NT2/D1 (cell line): ENCODE measurements at regions not wholly inside any gene's neighbourhood (a gene's known extent, or its start where the extent isn't known, plus 50 kb on each side); places are given as distances from the start of the nearest gene placed in this dataset.
"Not testable (repeated sequence)": the region's sequence is repeated elsewhere in the genome, so short reads cannot be mapped to it uniquely, and the experiment has no call there.

Experiments used
- DNase-seq: peaks from one replicate; pipeline ENCODE4 v3.0.0-alpha.2; 2011; ENCODE audit warnings: low read depth, low spot score
- H3K27me3 ChIP-seq: 2 replicates; pipeline ENCODE4 v1.6.0; 2011; ENCODE audit warnings: mild to moderate bottlenecking; ENCODE audit not compliant: insufficient read length, insufficient read depth
- H3K36me3 ChIP-seq: 2 replicates; pipeline ENCODE4 v1.6.1; 2011; ENCODE audit warnings: mild to moderate bottlenecking, low read length, mixed read lengths; ENCODE audit not compliant: insufficient read depth, insufficient read length
- H3K4me1 ChIP-seq: 2 replicates; pipeline ENCODE4 v1.5.1; 2011; ENCODE audit not compliant: insufficient read depth, insufficient read length
- H3K4me3 ChIP-seq: 2 replicates; pipeline ENCODE4 v1.5.1; 2011; ENCODE audit warnings: low read depth; ENCODE audit not compliant: insufficient read length
- H3K9ac ChIP-seq: 2 replicates; pipeline ENCODE4 v1.6.0; 2011; ENCODE audit warnings: low read depth; ENCODE audit not compliant: insufficient read length
- H3K9me3 ChIP-seq: 2 replicates; pipeline ENCODE4 v1.5.1; 2011; ENCODE audit warnings: mild to moderate bottlenecking, low read length; ENCODE audit not compliant: insufficient read depth
- SUZ12 ChIP-seq: IDR thresholded peaks from 2 replicates; pipeline ENCODE4 v1.6.1; 2011; ENCODE audit not compliant: insufficient read length, insufficient read depth; ENCODE audit errors: extremely low read depth
- YY1 ChIP-seq: IDR thresholded peaks from 2 replicates; pipeline ENCODE4 v1.6.1; 2011; ENCODE audit not compliant: insufficient read length, insufficient read depth
- ZNF274 ChIP-seq: IDR thresholded peaks from 2 replicates; pipeline ENCODE4 v1.6.1; 2011; ENCODE audit warnings: mild to moderate bottlenecking, low read depth, low read length

- Histone ChIP-seq H3K9me3 (no peaks in the 10 kb centered on the region), H3K4me1 (no peaks in the 10 kb centered on the region), H3K9ac (no peak overlapping the region), H3K36me3 (no peaks in the 10 kb centered on the region), H3K27me3 (no peaks in the 10 kb centered on the region), H3K4me3 (no peak overlapping the region)
- DNase-seq, result no peak
- no peak for TF ChIP-seq SUZ12
- TF ChIP-seq ZNF274, result no peak
- TF ChIP-seq YY1, result no peak
Measured at GRCh38 chr11:24161587-24161986, 335.3 kb upstream of the LUZP2 start.

- Histone ChIP-seq H3K4me1 (no peaks in the 10 kb centered on the region), H3K27me3 (no peaks in the 10 kb centered on the region), H3K9me3 (no peaks in the 10 kb centered on the region), H3K4me3 (no peak overlapping the region), H3K36me3 (no peaks in the 10 kb centered on the region), H3K9ac (no peak overlapping the region)
- TF ChIP-seq YY1 (no peak), ZNF274 (no peak), SUZ12 (no peak)
- DNase-seq, result no peak
Measured at GRCh38 chr11:24163146-24163545, 333.7 kb upstream of the LUZP2 start.

GRCh38 chr11:24163841-24164240 is 333.0 kb upstream of the LUZP2 start:
- TF ChIP-seq YY1 (no peak), ZNF274 (no peak), SUZ12 (no peak)
- no peaks in the 10 kb centered on the region for H3K9me3 ChIP-seq
- DNase-seq, result no peak
- no peak overlapping the region for H3K9ac ChIP-seq
- no peak overlapping the region for H3K4me3 ChIP-seq
- H3K36me3 ChIP-seq, result no peaks in the 10 kb centered on the region
- no peaks in the 10 kb centered on the region for H3K27me3 ChIP-seq
- no peaks in the 10 kb centered on the region for H3K4me1 ChIP-seq

GRCh38 chr11:24171869-24172268 is 325.0 kb upstream of the LUZP2 start:
- no peak overlapping the region for H3K9ac ChIP-seq
- no peak for TF ChIP-seq SUZ12
- no peak for TF ChIP-seq YY1
- no peak for TF ChIP-seq ZNF274
- H3K4me1 ChIP-seq, result no peaks in the 10 kb centered on the region
- no peaks in the 10 kb centered on the region for H3K27me3 ChIP-seq
- no peak for DNase-seq
- H3K9me3 ChIP-seq, result no peaks in the 10 kb centered on the region
- H3K4me3 ChIP-seq, result no peak overlapping the region
- no peaks in the 10 kb centered on the region for H3K36me3 ChIP-seq

- H3K9ac ChIP-seq, result no peak overlapping the region
- no peaks in the 10 kb centered on the region for H3K36me3 ChIP-seq
- no peaks in the 10 kb centered on the region for H3K27me3 ChIP-seq
- H3K9me3 ChIP-seq, result no peaks in the 10 kb centered on the region
- TF ChIP-seq ZNF274 (no peak), YY1 (no peak), SUZ12 (no peak)
- H3K4me1 ChIP-seq, result no peaks in the 10 kb centered on the region
- H3K4me3 ChIP-seq, result no peak overlapping the region
- no peak for DNase-seq
Measured at GRCh38 chr11:24181395-24182047, 315.3 kb upstream of the LUZP2 start.

GRCh38 chr11:24185535-24185934 is 311.3 kb upstream of the LUZP2 start:
- not testable (repeated sequence) for H3K36me3 ChIP-seq, H3K27me3 ChIP-seq, H3K9ac ChIP-seq, H3K4me3 ChIP-seq, H3K9me3 ChIP-seq, H3K4me1 ChIP-seq, DNase-seq

- TF ChIP-seq ZNF274 (no peak), YY1 (no peak), SUZ12 (no peak)
- H3K9ac ChIP-seq, result no peak overlapping the region
- no peaks in the 10 kb centered on the region for H3K9me3 ChIP-seq
- no peak overlapping the region for H3K4me3 ChIP-seq
- H3K36me3 ChIP-seq, result no peaks in the 10 kb centered on the region
- H3K27me3 ChIP-seq, result no peaks in the 10 kb centered on the region
- DNase-seq, result no peak
- no peaks in the 10 kb centered on the region for H3K4me1 ChIP-seq
Measured at GRCh38 chr11:24196733-24197132, 300.1 kb upstream of the LUZP2 start.

- H3K36me3 ChIP-seq, result no peaks in the 10 kb centered on the region
- no peak overlapping the region for H3K4me3 ChIP-seq
- DNase-seq, result no peak
Measured at GRCh38 chr11:24198481-24198880, 298.4 kb upstream of the LUZP2 start.

More at GRCh38 chr11:24198481-24198880, 298.4 kb upstream of the LUZP2 start:
- Histone ChIP-seq H3K4me1 (no peaks in the 10 kb centered on the region), H3K9ac (no peak overlapping the region), H3K9me3 (no peaks in the 10 kb centered on the region), H3K27me3 (no peaks in the 10 kb centered on the region)
- TF ChIP-seq YY1 (no peak), ZNF274 (no peak), SUZ12 (no peak)
